Thyroid gland (tissue), 4 donors: ENCODE measurements at regions not wholly inside any gene's neighbourhood (a gene's known extent, or its start where the extent isn't known, plus 50 kb on each side); places are given as distances from the start of the nearest gene placed in this dataset.

Experiments used
- DNase-seq, 2 donors: peaks; one replicate each; pipeline ENCODE4 v3.0.0-alpha.2; 2019
- H3K27ac ChIP-seq, 3 donors: fragments of 200-600 bp; sonication (generic); 1 replicate in 2 of 3; 2 replicates in 1 of 3; pipeline ENCODE4 v1.5.1; 2016 to 2019; ENCODE audit warnings: mild to moderate bottlenecking in 1 of 3, moderate library complexity in 1 of 3
- H3K27me3 ChIP-seq: fragments of 200-600 bp; sonication (generic); one replicate; pipeline ENCODE4 v1.5.1; 2019
- H3K36me3 ChIP-seq, 2 donors: fragments of 200-600 bp; sonication (generic); one replicate each; pipeline ENCODE4 v1.5.1; 2016 to 2019
- H3K4me1 ChIP-seq, 2 donors: fragments of 200-600 bp; sonication (generic); one replicate each; pipeline ENCODE4 v1.5.1; 2017 to 2019
- H3K4me3 ChIP-seq, 3 donors: fragments of 200-600 bp; sonication (generic); replicated peaks in 1 of 3; 1 replicate in 2 of 3; 2 replicates in 1 of 3; pipeline ENCODE4 v1.5.1; 2016; ENCODE audit warnings: mild to moderate bottlenecking in 1 of 3
- H3K9me3 ChIP-seq: fragments of 200-600 bp; sonication (generic); one replicate; pipeline ENCODE4 v1.5.1; 2017
- POLR2A ChIP-seq, 2 donors: fragments of 450-650 bp; IDR thresholded peaks; one replicate each; pipeline ENCODE4 v1.6.1; 2017; ENCODE audit warnings: antibody characterized with exemption in 2 of 2, mild to moderate bottlenecking in 2 of 2, moderate library complexity in 1 of 2
- WGBS, 2 donors: methylation state at CpG; one replicate each; pipeline ENCODE4 v1.1.5; 2017; 5-methylcytosine and 5-hydroxymethylcytosine counted together
- intact Hi-C: fragments of 100-400 bp; cut with DNase I; formaldehyde crosslinking; loops from one replicate; pipeline ENCODE4 v1.15.1; 2023
- TF ChIP-seq, protein P1 (sequence below), 6 experiments: fragments of 200-600 bp in 3 of 6; fragments of 450-650 bp in 3 of 6; sonication (generic) in 3 of 6; IDR thresholded peaks; one replicate each; pipeline ENCODE4 v1.5.1; 2016 to 2019; ENCODE audit warnings: antibody characterized with exemption in 6 of 6, mild to moderate bottlenecking in 2 of 6, inconsistent platforms in 1 of 6, moderate library complexity in 1 of 6

DNA sequence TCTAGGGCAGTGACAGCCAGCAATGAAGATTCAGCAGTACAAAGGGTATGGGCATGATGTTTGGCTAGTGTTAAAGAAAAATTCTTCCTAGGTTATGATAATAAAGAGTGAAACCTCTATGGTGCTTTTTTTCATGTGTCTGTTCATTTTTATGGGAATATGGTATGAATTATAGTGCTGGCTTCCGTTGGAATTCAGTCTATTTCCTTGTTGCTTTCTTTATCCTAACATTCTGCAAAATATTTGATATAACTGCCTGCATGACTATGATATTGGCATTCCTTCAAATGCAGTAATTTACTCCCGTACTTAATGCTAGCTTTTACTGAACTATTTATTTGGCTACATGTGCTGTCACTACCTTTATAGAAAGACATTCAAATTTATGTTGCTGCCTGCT is 57.6 kb upstream of the ATP11B start:
- H3K27me3 ChIP-seq: no peaks in the 10 kb centered on the region
- H3K4me1 ChIP-seq: no peaks in the 10 kb centered on the region
- 44 to 72% methylated on average over 2 of the region's 2 CpGs for WGBS, 2 donors
- H3K4me3 ChIP-seq: no peak overlapping the region
- no peak for DNase-seq
- H3K27ac ChIP-seq: no peak overlapping the region
- H3K9me3 ChIP-seq: no peaks in the 10 kb centered on the region
- intact Hi-C loops: no loop called here
- no peak for TF ChIP-seq POLR2A (IDR thresholded peaks at IDR 0.05)
- TF ChIP-seq, protein P1, sequence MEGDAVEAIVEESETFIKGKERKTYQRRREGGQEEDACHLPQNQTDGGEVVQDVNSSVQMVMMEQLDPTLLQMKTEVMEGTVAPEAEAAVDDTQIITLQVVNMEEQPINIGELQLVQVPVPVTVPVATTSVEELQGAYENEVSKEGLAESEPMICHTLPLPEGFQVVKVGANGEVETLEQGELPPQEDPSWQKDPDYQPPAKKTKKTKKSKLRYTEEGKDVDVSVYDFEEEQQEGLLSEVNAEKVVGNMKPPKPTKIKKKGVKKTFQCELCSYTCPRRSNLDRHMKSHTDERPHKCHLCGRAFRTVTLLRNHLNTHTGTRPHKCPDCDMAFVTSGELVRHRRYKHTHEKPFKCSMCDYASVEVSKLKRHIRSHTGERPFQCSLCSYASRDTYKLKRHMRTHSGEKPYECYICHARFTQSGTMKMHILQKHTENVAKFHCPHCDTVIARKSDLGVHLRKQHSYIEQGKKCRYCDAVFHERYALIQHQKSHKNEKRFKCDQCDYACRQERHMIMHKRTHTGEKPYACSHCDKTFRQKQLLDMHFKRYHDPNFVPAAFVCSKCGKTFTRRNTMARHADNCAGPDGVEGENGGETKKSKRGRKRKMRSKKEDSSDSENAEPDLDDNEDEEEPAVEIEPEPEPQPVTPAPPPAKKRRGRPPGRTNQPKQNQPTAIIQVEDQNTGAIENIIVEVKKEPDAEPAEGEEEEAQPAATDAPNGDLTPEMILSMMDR (IDR thresholded peaks at IDR 0.05): no peak
- H3K36me3 ChIP-seq: no peaks in the 10 kb centered on the region

DNA sequence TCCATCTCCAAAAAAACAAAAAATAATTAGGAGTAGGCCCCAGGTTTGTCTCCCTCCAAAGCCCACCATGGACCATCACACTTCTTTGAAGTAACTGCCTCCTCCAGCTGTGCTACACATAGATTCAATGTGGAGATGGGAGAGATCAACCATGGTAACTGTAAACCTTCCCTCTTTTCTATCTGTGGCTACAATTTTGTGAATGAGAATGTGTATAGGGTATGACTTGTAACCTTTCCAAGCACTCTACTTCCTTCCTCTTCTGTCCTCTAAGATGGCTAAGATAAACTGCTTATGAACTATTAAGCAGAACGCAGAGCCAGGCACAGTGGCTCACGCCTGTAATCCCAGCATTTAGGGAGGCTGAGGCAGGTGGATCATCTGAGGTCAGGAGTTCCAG is 55.5 kb upstream of the ATP11B start:
- no peaks in the 10 kb centered on the region for H3K4me1 ChIP-seq
- no peak for TF ChIP-seq POLR2A (IDR thresholded peaks at IDR 0.05)
- TF ChIP-seq, protein P1 (IDR thresholded peaks at IDR 0.05): no peak
- no peak overlapping the region for H3K4me3 ChIP-seq
- H3K27me3 ChIP-seq: no peaks in the 10 kb centered on the region
- H3K9me3 ChIP-seq: no peaks in the 10 kb centered on the region
- no peak overlapping the region for H3K27ac ChIP-seq
- intact Hi-C loops: no loop called here
- DNase-seq: no peak
- 91 to 92% methylated on average over 2 of the region's 2 CpGs for WGBS, 2 donors
- H3K36me3 ChIP-seq: no peaks in the 10 kb centered on the region

DNA sequence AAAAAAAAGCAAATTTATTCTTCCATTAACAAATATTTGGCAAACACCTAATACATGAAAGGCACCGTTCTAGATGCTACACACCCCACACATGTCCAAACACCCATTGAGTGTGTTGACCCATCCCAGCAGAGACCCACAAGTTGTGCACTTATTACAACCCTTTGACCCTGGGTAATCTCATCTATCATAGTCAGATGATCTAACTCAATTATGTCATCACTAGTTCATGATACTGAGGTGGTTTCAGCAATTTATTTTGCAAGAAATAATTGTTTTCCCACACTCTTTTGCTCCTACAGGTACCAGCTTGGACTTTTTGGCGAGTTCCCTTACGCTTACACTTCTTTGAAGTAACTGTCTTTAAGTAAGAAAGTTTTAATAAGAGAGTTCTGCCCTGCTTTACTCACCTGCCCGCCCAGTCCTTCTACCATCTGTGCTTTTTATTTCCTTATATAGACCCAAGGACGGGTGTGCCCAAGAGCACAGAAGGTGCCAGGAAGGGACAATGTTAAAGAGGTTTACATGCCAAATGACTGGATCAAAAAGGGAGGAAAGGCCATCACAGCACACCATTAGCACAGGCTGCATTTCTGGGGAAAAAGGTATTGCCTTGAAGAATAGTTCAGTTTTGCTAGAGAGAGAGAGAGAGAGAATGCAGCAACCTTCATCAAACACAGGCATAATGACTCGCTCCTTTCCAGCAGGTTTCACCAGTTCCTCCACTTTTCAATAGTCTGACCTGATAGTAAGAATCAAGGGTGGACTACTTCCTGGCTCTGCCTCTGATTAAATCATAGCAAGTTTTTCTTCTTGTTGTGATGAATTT is 54.5 kb upstream of the ATP11B start:
- H3K27me3 ChIP-seq: no peaks in the 10 kb centered on the region
- intact Hi-C loops: no loop called here
- no peak overlapping the region for H3K4me3 ChIP-seq
- no peaks in the 10 kb centered on the region for H3K9me3 ChIP-seq
- H3K36me3 ChIP-seq: no peaks in the 10 kb centered on the region
- no peak overlapping the region for H3K27ac ChIP-seq
- TF ChIP-seq, protein P1 (IDR thresholded peaks at IDR 0.05): no peak
- TF ChIP-seq POLR2A (IDR thresholded peaks at IDR 0.05): no peak
- WGBS, 2 donors: 77 to 86% methylated on average over 6 of the region's 6 CpGs
- no peaks in the 10 kb centered on the region for H3K4me1 ChIP-seq
- peak in 1 of 2 donors; percentile 60 for DNase-seq

DNA sequence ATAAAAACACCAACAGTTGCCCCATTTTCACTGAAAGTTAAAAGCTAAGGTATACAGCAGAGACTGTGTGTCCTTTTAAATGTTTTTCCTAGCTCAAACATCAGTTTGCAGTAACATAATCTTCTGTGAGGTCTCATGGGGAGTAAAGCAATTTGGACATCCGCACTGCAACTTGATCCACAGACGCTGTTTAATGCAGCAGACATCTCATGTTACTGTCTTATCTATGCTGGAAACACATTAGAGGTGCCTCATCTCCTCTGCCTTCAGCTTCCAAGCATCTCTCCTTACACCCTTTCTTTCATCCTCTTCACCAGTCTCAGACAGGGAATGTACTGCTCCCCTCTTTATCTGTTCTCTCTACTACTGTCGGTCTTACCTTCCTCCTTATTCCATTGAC is 53.7 kb upstream of the ATP11B start:
- Histone ChIP-seq H3K4me3 (no peak overlapping the region), H3K9me3 (no peaks in the 10 kb centered on the region), H3K27ac (no peak overlapping the region), H3K4me1 (no peaks in the 10 kb centered on the region), H3K27me3 (no peaks in the 10 kb centered on the region), H3K36me3 (no peaks in the 10 kb centered on the region)
- DNase-seq: no peak
- 47 to 62% methylated on average over 3 of the region's 3 CpGs for WGBS, 2 donors
- TF ChIP-seq, protein P1 (IDR thresholded peaks at IDR 0.05): no peak
- no peak for TF ChIP-seq POLR2A (IDR thresholded peaks at IDR 0.05)
- intact Hi-C loops: no loop called here

DNA sequence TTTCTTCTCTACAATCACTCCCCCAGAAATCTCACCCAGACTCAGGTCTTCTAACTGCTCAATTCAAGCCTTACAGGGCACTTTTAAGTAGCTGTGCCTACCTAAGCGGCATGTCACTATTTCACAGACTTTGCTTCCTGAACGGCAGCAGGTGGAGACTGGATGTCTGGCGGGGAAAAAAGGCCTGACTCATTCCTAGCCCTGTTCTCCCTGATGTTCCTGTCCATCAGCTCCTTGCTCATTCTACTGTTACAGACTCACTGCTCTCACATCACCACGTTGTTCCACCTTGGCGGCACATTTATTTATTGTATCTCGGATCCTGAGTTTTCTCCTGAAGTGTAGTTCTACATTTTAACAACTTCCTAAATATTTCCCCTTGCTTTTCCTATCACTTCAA is 52.6 kb upstream of the ATP11B start:
- Histone ChIP-seq H3K27ac (no peak overlapping the region), H3K4me3 (no peak overlapping the region), H3K27me3 (no peaks in the 10 kb centered on the region), H3K9me3 (no peaks in the 10 kb centered on the region), H3K4me1 (no peaks in the 10 kb centered on the region), H3K36me3 (no peaks in the 10 kb centered on the region)
- intact Hi-C loops: no loop called here
- 44 to 55% methylated on average over 6 of the region's 6 CpGs for WGBS, 2 donors
- DNase-seq: peak in 1 of 2 donors; percentile 24
- TF ChIP-seq, protein P1 (IDR thresholded peaks at IDR 0.05): no peak
